NCI-H1105 treated with DMSO at 0.1 percent for 48 hours (cell line): ENCODE measurements at regions not wholly inside any gene's neighbourhood (a gene's known extent, or its start where the extent isn't known, plus 50 kb on each side); places are given as distances from the start of the nearest gene placed in this dataset.

Experiments
- DNase-seq: peaks from one replicate; lab custom pipeline; 2025; lab: John Stamatoyannopoulos, UW

DNA sequence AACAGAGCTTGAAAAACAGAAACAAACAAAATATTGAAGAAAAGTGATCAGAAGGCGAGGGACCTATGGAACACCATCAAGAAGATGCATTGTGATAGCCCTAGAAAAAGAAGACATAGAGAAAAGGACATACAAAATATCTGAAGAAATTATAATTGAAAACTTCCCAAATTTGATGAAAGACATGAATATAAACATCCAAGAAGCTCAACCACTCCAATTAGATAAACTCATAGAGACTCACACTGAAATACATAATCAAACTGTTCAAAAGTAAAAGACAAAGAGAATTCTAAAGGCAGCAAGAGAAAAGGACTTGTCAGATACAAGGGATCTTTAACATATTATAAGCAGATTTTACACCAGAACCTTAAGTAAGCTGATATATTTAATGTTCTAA is 869.8 kb downstream of the PCDH18 start:
- no peak for DNase-seq

DNA sequence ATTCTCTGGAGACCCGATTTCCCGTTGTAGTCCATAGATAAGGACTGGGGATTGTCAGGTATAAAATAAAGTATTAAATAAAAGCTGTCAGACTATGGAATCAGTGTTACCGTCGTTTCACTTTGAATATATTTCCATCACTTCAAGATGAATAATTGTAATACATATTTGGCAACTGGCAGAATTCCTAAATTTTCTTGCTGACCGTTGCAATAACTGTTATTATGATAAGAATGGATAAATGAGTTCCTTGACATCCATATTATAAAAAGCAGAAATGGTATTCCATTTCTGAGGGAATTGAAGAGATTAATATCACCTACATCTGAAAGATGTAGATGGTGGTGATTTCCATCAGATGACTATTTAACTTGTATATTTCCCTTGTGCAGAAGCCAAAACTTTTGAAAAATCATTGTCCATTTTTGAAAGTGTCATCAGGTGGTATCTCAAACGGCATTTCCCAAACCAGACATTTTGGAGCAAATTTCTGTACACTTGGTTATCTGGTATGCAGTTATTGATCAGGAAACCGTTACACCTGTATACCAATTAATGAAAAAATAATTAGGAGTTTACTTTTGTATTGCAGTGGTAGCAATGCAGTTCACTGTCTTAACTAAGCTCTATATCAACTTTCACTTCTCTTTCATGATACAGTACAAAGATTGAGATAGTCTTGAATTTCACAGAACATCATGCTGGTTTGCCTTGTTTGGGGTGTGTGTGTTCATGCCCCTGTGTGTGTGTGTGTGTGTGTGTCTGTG is 878.5 kb downstream of the PCDH18 start:
- no peak for DNase-seq

DNA sequence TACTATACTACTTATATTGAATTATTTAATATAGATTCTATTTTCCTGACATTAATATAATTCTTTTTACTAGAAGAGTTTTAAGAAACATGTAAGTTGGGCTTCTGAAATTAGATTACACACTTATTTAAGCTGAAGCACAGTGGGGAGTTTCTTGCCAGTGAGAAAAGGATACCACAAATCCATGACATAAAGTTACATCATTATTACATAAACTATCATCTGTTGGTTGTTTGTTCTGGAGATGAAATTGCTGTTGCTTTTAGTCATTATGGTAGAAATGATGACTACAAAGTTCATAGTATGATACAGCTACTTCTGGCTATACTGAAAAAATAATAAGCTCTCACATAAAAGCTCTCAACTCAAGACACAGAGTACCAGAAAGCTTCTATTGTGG is 880.4 kb downstream of the PCDH18 start:
- DNase-seq = no peak

DNA sequence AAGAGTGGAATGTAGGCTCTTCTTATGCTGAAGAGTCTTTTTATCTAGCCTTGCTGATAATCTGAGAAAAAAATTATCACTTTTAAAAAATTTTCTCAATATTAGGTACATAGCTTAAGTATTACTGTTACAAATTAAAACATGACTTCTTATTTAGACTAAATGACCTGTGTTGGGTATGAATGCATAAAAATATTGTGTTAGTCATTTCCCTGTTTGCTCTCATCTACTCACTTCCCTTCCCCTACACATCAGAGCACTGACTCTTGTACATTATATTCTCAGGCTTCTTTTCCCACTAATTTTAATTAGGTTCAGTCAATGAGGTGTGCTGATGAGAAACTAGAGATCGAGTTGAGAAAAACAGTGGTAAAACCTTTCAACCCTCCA is 881.0 kb downstream of the PCDH18 start:
- DNase-seq = no peak

DNA sequence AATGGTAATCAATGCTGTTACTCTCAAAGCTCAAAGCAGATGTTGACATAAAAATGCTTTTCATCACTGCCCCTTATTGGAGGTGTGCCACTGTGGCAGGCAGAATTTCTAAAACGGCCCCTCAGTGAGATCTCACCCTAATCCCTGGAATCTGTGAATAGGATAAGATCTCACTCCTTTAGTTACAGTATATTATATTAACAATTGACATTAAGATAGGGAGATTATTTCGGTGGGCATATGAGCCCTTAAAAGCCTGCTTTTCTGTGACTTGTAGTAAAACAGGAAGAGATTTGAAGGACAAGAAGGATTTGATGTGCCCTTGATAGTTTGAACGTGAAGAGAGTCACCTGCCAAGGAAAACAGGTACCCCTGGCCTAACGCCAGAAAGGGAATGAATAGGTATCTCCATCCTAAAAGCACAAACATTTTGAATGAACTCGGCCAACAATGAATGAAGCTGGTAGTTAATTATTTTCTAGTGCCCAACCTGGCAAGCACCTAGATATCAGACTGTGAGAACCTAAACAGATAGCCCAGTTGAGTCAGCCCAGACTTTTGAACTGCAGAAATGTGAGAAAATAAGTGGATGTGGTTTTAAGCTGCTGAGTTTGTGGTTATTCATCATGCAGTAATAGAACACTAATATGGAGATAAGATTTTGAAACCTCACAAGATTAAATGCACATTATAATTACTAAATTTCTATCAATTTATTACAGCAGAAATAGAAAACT is 881.6 kb downstream of the PCDH18 start:
- peak; percentile 93 for DNase-seq

DNA sequence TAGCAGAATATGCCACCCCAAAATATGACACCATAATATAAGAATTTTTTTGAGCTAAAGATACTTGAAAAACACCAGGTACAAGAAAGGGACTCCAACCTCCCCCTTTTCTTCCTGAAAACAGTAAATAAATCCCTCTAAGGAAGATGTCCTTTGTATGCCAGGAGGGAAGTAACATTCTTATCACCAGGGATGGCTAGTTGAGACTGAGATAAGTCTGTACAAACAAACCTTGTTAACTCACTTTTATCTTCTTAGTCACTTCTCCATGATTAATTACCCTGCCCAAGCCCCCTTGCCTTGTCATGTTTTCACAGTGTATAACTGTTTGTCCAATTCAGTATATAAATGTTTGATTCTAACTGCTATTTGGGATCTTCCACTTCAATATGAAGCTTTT is 888.0 kb downstream of the PCDH18 start:
- DNase-seq = no peak

DNA sequence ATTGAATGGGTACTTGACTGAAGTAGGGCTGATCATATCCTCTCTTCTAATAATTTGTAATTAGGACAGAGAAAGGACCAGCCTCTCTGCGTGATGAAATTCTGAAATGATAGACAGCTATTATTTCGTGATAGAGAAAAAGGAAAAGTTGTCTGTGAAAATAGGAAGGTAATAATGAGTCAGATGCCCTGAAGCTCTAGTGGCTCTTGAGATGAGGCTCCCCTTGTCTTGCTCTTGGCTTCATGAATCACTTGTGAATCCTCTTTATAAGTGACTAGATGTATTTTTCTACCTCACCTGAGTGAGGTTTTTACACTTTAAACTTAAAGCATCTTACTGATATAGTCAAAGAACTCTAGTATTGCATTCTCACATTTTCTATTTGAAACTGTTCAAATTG is 888.9 kb downstream of the PCDH18 start:
- peak; percentile 77 for DNase-seq

DNA sequence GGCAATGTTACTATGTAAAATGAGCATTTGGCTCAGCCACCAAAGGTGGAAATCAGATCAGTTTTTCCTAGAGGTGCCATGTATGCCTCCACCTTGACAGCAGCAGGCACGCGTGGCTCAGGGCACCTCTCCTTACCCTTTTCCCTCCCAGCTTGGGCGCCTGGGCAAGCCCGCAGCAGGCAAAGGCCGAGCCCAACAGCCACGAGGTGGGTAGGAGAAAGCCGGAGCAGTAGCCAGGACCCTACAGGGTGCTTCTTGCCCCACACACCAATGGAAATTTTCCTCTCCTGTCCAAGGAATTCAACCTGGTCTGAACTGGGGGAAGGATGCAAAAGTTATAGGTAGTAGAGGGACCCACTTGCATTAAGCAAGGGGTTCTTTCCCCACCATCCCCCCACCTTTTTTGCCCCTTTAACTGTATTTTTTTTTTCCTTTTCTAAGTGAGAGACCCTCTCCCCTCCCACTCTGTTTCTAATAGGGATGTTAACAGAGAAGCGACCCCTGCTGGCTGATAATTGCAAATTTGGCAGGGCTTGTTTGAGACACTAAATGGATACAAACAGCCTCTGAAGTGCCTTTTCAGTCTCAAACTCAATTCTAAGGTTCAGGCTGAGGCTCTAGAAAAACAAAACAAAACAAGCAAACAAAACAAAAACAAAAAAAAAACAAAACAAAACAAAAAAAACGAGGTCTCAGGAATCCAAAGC is 895.1 kb downstream of the PCDH18 start:
- DNase-seq = no peak

DNA sequence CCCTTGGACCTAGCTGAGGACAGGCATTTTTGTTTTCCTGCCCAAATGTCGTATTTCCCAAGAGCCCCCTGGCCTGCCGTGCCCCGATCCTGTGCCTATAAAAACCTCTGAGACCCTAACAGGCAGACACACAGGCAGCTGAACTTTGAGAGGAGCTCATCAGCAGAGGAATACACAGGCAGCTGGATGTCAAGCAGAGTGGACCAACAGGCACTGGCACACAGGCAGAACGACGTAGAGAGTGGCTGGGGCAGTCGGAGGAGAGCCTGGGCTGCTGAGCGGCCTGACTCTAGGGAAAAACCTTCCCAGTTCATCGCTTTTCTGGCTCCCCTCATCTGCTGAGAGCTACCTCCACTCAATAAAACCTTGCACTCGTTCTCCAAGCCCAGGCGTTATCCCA is 896.1 kb downstream of the PCDH18 start:
- no peak for DNase-seq

DNA sequence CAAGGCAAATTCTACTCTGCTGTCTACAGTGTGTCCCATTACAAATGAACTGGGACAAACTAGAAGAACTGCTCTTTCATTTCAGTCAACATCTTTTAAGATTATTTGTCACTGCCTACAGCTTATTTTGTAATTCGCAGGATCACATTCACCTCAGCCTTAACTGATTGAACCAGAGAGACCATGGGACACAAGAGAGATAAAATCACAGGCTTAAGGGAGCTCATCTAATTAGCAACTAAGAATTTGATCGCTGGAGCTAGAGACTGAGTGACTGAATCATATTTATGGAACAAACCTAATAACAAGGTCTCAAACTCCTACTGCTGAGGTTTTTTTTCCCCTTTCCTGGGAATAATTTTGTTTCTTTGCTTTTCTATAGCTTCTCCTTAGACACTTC is 898.2 kb downstream of the PCDH18 start:
- no peak for DNase-seq

DNA sequence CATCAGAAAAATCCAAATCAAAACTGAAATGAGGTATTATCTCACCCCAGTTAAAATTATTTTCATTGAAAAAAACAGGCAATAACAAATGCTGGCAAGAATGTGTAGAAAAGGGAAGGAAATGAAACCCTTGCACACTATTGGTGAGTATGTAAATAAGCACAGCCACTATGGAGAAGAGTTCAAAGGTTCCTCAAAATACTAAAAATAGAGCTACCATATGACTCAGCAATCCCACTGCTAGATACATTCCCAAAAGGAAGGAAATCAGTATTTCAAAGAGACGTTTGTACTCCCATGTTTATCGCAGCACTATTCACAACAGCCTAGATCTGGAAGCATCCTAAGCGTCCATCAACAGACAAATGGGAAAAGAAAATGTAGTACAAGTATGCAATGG is 932.4 kb downstream of the PCDH18 start:
- DNase-seq = no peak

DNA sequence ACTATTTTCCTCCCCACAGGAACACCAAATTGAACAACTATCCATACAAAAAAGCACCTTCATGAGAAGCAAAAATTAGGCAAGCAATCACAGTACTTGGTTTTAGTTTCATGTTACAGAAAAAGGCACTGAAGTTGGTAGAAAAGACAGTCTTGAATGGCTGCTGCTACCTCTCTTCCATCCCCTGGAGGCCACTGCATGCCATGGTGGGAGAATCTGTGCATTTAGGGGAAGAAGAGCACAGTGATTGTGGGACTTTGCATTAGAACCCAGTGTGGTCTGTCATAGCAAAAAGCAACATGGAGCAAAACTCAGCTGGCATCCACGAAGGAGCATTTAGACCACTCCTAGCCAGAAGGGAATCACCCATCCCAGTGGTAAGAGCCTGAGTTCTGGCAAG is 941.9 kb downstream of the PCDH18 start:
- no peak for DNase-seq

DNA sequence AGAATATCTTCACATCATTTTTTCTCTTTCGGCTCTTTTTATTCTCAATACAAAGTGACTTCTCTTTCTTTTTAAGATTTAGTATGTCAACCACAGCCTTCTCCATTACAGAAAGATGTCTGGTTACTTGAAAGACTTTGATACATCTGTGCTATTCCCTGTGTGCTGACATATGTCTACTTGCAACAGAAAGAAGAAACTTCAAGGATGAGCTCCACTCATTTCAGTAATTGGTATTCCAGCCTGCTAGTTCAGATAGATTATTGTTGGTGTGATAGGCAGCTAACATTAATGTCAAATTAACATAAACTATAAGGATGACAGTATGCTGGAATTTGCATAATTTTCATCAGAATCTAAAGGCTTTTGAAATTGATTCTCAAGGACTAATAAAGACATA is 948.7 kb downstream of the PCDH18 start:
- DNase-seq = no peak

DNA sequence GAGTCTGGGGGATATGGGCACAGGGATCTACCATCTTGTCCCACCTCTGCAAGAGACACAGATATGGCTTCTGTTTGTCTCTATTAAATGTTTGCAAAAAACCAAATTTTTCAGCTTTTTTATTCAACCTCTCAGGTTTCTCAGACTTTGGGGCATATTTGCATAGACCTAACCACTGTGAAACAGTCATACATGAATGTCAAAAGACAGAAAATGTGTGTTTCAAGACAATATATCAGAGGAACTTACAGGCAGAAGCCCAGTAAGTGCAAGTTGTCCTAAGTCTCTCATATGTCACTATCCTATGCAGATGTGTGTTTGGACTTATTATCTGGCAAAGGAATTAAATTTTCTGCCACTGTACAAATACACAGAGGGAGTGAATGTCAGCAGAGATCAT is 951.2 kb downstream of the PCDH18 start:
- DNase-seq = no peak

DNA sequence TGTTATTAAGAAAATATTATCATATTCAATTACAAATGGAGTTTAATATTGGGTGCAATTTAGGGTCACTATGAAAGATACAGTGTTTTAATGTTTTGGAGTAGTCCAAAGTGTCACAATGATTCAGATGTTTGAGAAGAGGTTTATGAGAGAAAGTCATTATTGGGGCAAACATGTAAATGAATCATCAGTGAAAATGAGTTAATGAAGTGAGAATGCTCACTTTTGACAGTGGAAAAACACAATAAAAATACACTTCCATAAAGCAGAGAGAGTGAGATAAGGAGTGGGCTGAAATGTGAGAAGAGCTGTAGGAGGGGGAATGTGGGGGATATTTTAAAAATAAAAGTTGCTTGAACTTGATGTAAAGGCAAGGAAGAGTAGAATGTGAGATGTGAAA is 957.1 kb downstream of the PCDH18 start:
- no peak for DNase-seq

DNA sequence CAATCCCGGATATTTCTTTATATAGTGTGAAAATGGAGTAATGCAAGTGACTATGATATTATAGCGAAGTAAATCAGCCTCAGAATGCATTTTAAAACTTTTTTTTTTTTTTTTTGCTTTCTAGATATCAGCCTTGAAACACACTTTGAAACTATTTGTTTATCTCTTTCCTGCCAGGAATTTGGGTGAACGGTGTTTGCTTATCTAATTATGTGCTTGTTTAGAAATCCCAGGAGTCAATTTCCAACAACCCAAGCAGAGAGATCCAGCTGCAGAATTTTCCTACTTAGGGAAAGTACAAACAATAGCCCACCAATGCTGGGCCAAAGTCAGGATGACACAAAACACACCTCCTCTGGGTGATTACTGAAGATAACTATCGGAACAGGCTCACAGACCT is 958.8 kb downstream of the PCDH18 start:
- DNase-seq = peak; percentile 28

DNA sequence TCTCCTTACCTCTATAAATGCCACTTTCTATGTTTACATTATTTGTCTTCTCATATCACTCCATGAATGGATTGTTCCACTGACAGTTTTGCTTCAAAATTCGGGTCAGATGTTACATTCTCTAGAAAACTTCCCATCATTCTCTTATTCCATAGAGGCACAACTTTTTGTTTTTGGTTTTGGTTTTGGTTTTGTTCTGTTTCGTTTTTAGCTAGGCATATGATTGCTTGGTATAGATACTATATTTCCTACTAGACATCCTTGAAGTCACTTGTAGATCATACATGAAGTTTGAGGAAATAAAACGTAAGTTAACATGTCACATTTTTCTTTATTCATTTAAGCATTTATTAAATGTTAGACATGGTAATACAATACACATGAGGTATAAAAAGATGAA is 961.0 kb downstream of the PCDH18 start:
- no peak for DNase-seq

DNA sequence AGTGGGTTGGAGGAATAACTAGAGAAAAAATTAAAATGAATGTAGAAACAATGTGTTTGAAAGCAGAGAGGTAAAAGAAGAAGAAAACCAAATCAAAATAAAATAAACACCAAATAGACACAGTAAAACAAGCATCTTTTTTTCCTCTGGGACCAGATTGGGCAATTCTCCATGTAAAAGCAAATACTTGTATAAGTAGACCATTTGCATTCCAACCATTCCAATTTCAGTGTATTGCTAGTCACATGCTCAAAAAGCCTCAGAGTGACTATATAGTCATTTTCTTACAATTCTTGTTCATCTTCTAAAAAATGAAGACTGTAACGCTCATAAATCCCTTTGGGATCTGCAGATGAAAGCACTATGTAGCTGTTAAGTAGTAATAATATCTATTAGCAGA is 969.5 kb downstream of the PCDH18 start:
- DNase-seq = no peak

DNA sequence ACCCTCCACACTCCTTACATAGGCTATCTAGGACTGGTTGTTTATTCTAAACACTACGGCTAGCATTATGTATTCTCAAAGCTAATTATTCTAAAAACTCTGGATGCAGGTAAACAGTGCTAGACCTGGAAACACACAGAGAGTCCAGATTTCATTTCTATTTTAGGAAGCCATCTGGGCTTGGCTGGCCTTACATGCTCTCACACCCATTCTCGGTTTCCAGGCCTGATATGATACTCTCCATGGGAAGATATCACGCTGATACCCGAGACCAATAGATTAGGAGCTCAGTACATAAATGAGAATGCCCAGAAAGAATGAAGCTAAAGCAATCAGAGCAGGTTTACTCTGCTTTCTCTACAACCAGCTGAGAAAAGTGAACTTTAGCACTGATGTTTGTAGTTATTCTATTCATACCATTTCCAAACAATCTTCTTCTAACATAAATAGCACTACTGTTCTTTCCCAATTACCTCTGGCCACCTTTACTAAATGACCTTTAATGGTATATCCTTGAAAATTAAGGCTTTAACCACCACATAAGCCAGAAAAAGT is 973.3 kb downstream of the PCDH18 start:
- no peak for DNase-seq

DNA sequence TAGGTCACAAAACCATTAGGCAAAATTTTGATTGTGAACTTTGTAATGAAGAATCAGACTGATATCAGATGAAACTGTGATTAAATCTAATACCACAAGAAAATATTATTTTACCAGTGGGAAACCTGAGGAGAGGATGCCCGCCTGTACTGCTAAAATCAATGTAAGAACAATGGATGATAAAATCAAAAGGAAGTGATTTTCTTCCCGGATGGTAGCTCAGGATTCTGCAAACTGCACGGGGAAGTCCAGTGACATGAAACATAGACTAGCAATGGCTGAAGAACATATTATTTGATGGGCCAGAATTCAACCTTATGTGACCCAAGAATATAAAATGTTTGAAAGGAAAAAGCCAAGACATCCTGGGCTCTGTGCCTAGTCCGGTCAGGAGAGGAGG is 974.9 kb downstream of the PCDH18 start:
- no peak for DNase-seq

DNA sequence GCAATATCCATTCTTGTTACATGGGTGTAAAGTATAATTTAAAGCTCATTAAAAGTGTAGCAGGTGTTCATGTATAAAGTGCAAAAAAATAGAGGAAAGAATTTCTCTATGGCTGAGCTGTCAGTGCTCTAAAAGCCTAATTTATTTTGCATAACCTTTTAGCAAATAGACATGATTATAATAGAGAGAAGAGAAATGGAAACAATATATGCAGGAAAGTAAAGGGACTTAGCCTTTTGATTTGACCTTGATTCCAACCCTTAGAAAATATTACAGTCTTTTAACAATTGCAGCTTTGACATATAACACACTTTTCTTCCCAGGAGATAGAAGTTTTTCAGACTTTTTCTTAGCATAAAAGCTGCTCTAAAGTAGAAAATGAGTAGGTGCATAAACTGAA is 978.3 kb downstream of the PCDH18 start:
- no peak for DNase-seq

DNA sequence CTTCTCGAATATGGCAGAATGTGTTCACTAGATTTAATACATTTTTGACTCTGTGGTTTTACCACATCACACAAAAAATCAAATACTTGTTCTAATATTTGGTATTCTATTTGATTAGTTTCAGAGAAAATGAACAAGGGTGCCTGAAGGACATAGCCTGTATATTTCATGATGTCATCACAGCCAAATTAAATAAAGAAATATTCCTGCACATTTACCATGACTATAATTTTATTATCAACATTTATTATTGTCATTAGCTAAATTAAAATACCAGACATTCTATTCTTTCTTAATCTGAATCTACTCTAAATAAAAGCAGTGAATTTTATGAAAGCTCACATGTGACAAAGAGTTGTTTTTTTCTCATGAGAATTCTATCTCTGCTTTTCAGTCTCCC is 980.5 kb downstream of the PCDH18 start:
- no peak for DNase-seq

DNA sequence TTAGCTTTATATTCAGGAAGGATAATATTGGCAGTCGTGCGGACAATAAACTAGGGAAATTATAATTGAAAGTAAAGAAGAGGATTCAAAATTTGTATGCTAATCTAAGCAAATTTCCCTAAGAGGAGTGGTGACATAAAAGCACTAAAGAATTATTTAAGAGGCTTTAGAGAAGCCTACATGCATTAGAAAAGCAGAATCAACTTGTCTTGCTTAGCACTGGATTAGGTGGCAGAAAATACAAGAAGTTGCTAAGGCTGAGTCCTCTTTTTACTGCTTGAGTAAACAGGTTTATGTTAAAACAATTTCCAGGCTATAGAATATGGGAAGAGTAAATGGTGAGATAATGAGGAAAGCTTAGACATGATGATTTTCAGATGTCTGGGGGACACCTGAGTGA is 991.5 kb downstream of the PCDH18 start:
- DNase-seq = no peak
